ENCODE measurements at regions not wholly inside any gene's neighbourhood (a gene's known extent, or its start where the extent isn't known, plus 50 kb on each side); places are given as distances from the start of the nearest gene placed in this dataset.

DNA sequence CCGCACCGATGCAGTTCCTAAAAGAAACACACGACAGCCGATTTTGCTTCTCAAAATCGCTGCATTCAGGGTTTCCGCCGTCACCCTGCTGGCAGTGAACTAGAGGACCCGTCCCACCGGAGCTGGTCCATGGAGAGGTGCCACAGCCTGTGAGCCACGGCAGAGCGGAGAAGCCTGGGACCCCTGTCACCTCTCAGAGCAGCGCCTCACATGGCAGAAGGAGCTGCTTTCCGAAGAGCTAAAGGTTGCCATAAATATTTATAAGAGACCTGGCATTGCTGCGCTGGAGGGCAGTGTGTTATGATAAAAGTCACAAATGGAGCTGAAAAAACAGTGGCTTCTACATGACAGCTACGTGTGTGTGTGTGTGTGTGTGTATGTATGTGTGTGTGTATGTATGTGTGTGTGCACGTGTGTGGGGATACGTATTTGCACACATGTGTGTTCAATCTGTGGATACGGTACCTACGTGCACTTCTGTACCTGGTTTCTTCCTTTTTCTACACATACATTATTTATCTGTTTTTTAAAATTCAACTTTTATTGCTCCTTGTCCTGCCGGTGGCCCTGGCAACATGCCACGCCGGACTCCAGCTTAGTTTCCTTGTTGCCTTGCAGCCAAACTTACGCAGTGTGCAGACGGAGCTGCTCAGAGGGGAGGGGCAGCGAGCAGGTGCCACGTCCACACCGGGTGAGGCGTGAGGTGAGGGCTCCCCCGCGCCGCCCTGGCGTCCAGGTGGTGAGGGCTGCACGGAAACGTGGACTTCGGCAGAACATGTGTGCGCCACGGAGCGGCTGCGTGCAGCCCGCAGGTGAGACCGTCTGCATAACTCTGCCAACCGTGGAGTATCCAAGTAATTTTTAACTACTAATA lies 115.2 kb upstream of the PITRM1 start:
- TF ChIP-seq, protein P1, sequence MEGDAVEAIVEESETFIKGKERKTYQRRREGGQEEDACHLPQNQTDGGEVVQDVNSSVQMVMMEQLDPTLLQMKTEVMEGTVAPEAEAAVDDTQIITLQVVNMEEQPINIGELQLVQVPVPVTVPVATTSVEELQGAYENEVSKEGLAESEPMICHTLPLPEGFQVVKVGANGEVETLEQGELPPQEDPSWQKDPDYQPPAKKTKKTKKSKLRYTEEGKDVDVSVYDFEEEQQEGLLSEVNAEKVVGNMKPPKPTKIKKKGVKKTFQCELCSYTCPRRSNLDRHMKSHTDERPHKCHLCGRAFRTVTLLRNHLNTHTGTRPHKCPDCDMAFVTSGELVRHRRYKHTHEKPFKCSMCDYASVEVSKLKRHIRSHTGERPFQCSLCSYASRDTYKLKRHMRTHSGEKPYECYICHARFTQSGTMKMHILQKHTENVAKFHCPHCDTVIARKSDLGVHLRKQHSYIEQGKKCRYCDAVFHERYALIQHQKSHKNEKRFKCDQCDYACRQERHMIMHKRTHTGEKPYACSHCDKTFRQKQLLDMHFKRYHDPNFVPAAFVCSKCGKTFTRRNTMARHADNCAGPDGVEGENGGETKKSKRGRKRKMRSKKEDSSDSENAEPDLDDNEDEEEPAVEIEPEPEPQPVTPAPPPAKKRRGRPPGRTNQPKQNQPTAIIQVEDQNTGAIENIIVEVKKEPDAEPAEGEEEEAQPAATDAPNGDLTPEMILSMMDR (IDR thresholded peaks at IDR 0.05; ENCODE audit: insufficient read depth, missing control alignments), result no peak
- FAIRE-seq (no peak), DNase-seq (ENCODE audit: insufficient read length, low spot score) (no peak)

DNA sequence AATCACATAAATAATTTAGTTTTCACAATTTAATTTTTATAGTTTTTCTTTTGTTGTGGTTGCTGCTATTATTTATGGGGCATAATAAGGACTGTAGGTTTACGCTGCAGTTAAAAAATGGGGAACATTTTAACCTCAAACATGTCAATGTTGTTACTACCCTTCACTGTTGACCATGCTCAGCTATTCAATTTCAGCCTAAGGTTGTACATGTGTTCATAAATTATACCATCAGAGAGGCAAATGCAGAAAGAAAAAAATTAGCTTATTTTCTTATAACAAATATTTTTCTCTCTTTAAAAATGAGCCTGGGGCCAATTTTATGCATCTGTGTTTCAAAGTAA lies 110.1 kb upstream of the PITRM1 start:
- DNase-seq (ENCODE audit: insufficient read length, low spot score) (no peak), FAIRE-seq (no peak)
- TF ChIP-seq, protein P1 (IDR thresholded peaks at IDR 0.05; ENCODE audit: insufficient read depth, missing control alignments), result no peak

DNA sequence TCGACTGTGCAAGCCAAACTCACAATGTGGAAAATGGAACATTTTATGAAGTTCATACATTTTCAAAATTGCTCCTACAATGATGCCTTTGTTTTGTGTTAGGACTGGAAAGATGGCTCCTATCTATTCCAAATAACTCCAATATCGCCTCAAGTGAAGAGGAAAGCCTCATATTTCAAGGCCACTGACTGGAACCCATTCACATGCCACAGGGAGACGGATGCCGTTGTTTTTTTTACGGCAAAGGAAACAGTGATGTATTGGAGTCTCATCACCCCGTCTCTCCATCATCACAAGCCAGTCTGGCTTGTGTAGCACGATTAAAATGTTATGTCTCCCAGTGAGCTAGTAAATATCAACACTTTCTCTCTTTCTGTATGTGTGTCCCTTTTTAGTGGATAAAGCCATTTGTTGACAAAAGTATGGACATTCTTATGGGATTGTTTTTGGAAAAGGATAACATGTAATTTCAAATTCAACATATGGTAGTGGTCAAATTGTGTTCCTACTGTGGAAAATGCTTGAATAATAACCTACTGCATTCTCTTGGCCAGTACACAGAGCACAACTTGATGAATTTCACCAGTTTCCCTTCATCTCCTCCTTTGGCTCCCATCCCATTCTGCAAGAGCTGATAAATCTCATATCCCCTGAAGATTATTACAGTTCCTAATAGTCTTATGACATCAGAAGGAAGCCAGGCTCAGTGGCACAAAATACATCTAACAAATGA lies 109.5 kb upstream of the PITRM1 start:
- DNase-seq (ENCODE audit: insufficient read length, low spot score) (no peak), FAIRE-seq (no peak)
- TF ChIP-seq, protein P1 (IDR thresholded peaks at IDR 0.05; ENCODE audit: insufficient read depth, missing control alignments), result no peak

DNA sequence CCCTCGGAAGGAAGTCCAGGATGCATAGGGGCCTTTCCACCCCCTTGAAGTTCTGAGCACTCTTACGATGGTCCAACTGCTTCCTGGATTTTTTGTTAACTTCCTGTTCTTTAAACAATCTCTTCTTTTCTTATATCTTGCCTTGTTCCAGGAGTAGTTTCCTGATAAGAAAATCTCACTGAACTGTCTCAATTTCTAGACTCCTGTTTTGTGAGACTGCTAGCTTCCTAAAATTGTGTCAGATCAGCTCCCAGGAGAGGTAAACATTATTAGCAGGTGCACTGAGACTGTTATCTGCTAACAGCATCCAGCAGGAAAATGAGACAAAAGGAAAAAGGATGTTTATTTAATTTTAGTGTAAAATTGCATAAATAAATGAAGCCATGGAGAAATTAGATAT lies 106.2 kb upstream of the PITRM1 start:
- FAIRE-seq (no peak), DNase-seq (ENCODE audit: insufficient read length, low spot score) (no peak)
- TF ChIP-seq, protein P1 (IDR thresholded peaks at IDR 0.05; ENCODE audit: insufficient read depth, missing control alignments), result no peak

DNA sequence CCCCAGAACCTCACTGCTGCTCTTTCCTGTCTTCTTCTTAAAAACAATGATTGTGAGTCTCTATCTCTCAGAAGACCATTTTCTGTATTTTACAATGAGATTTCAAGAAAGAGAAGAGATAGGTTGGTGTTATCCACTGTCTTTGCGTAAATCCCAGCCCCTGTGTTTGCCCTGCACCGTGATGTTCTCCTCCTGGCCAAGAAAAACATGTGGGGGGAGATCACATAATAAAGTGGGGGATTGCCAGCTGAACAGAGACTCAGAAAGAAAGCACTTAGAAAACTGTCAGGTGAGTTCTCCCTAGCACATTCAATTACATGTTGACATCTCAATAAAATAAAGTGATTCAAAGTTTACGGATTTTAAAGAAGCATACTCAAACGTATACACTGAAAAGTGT lies 105.0 kb upstream of the PITRM1 start:
- FAIRE-seq (no peak), DNase-seq (ENCODE audit: insufficient read length, low spot score) (no peak)
- TF ChIP-seq, protein P1 (IDR thresholded peaks at IDR 0.05; ENCODE audit: insufficient read depth, missing control alignments), result no peak

DNA sequence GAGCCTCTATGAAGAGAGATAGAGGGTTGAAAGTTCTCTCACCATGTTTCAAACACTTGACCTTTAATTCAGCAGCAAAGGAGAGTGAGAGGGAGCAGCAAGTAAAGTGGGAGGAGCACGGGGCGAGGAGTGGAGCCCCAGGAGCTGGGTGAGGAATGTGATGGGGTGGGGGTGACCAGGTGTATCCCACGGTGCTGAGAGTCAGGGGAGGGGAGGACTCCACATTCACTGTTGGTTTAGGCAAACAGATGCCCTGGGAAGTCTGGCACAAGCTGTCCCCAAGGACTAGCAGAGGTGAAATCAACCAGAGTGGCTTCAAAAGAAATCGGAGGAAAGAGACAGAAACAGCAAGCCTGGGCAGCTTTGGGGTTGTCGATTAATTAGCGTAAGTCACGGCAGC lies 101.8 kb upstream of the PITRM1 start:
- FAIRE-seq, result no peak
- no peak for DNase-seq (ENCODE audit: insufficient read length, low spot score)
- TF ChIP-seq, protein P1 (IDR thresholded peaks at IDR 0.05; ENCODE audit: insufficient read depth, missing control alignments), result no peak

DNA sequence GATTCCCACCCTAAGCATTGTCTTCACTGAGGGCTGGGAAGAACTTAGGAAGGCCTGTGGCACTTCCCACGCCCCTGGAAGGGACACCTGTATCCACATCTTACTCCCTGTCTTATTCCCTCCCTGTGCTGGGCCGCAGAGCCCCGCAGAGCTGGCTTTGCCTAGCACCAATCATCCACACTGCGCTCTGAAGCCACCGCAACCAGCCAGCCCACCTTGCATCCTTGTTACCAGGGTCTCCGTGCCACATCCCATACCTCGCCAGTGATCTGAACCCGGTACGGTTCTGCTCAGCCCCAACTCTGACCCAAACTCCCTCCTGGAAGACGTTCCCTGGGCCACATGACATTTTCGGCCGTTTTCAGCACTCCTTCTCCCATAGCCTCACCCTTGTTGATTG lies 101.4 kb upstream of the PITRM1 start:
- FAIRE-seq (no peak), DNase-seq (ENCODE audit: insufficient read length, low spot score) (no peak)
- TF ChIP-seq, protein P1 (IDR thresholded peaks at IDR 0.05; ENCODE audit: insufficient read depth, missing control alignments), result no peak

Data from D721Med (cell line).